Activated CD4-positive, alpha-beta T cell treated with anti-CD3 and anti-CD28 coated beads for 36 hours (primary cell): ENCODE measurements at regions not wholly inside any gene's neighbourhood (a gene's known extent, or its start where the extent isn't known, plus 50 kb on each side); places are given as distances from the start of the nearest gene placed in this dataset.
"Not testable (repeated sequence)": the region's sequence is repeated elsewhere in the genome, so short reads cannot be mapped to it uniquely, and the experiment has no call there.

ENCODE experiments used
- ATAC-seq: fragments of 200-7000 bp; cut with Tn5 transposase; one replicate; pipeline ENCODE4 v1.10.0; 2021; ENCODE audit warnings: mild to moderate bottlenecking, moderate library complexity
- CTCF ChIA-PET: fragments of 350-600 bp; sonication (Branson Sonifier 250); formaldehyde crosslinking; loops from one replicate; lab custom pipeline; 2021; ENCODE audit warnings: antibody characterized with exemption; lab: Charles Lee
- POLR2A ChIA-PET: fragments of 350-600 bp; sonication (Branson Sonifier 250); formaldehyde crosslinking; loops from one replicate; lab custom pipeline; 2021; ENCODE audit warnings: antibody characterized with exemption, inconsistent platforms; lab: Charles Lee
- DNase-seq: peaks from one replicate; pipeline ENCODE4 v3.0.0-alpha.2; 2020
- H3K27ac Mint-ChIP-seq: one replicate; pipeline ENCODE4 v1.8.0; 2021; ENCODE audit warnings: mixed read lengths
- H3K27me3 Mint-ChIP-seq: one replicate; pipeline ENCODE4 v1.8.0; 2021; ENCODE audit warnings: mixed read lengths
- H3K36me3 Mint-ChIP-seq: one replicate; pipeline ENCODE4 v1.8.0; 2021; ENCODE audit warnings: low read depth, mixed read lengths
- H3K4me1 Mint-ChIP-seq: one replicate; pipeline ENCODE4 v1.8.0; 2021; ENCODE audit warnings: mixed read lengths
- H3K4me3 Mint-ChIP-seq: one replicate; pipeline ENCODE4 v1.8.0; 2021; ENCODE audit warnings: mild to moderate bottlenecking, moderate library complexity, mixed read lengths
- H3K9me3 Mint-ChIP-seq: one replicate; pipeline ENCODE4 v1.8.0; 2021; ENCODE audit warnings: low read depth, mixed read lengths
- intact Hi-C, 2 experiments: fragments of 100-400 bp; cut with DNase I in 1 of 2; cut with micrococcal nuclease in 1 of 2; formaldehyde crosslinking; loops; one replicate each; pipeline versions ENCODE4 v1.14.2 to v1.15.1; 2022 to 2024; cut with DNase I, micrococcal nuclease

- ATAC-seq (no peak), DNase-seq (no peak)
- ChIA-PET CTCF (no interaction called here), POLR2A (no interaction called here)
- Mint-ChIP-seq H3K36me3 (no peaks in the 10 kb centered on the region), H3K4me3 (no peak overlapping the region), H3K4me1 (no peaks in the 10 kb centered on the region), H3K9me3 (no peaks in the 10 kb centered on the region), H3K27me3 (peaks cover 11% of the 10 kb centered on the region), H3K27ac (no peak overlapping the region)
- intact Hi-C loops: no loop called here
Observed at GRCh38 chr5:90284375-90284774, 125.2 kb downstream of the CETN3 start.

GRCh38 chr5:90279091-90279490 is 130.5 kb downstream of the CETN3 start:
- CTCF ChIA-PET: interaction anchor here (1.1 kb wide), 1 partner anchor 14 kb away, joined by 5 read pairs; no protein-coding TSS in a partner anchor
- Mint-ChIP-seq H3K27me3 (peaks cover 16% of the 10 kb centered on the region), H3K27ac (no peak overlapping the region), H3K4me1 (no peaks in the 10 kb centered on the region), H3K4me3 (no peak overlapping the region), H3K36me3 (no peaks in the 10 kb centered on the region), H3K9me3 (no peaks in the 10 kb centered on the region)
- ATAC-seq (no peak), DNase-seq (no peak)
- intact Hi-C loops: no loop called here
- POLR2A ChIA-PET: no interaction called here

- Mint-ChIP-seq H3K4me3 (no peak overlapping the region), H3K27ac (no peak overlapping the region), H3K9me3 (no peaks in the 10 kb centered on the region), H3K4me1 (no peaks in the 10 kb centered on the region), H3K27me3 (peaks cover 8% of the 10 kb centered on the region), H3K36me3 (no peaks in the 10 kb centered on the region)
- intact Hi-C loops: no loop called here
- ChIA-PET CTCF (no interaction called here), POLR2A (no interaction called here)
- DNase-seq (no peak), ATAC-seq (no peak)
Observed at GRCh38 chr5:90274216-90274615, 135.3 kb downstream of the CETN3 start.

- intact Hi-C loops: loop anchor here (5.0 to 10.0 kb wide), 2 partner anchors 120 to 517 kb away; no protein-coding TSS in a partner anchor
- no peak for ATAC-seq
- Mint-ChIP-seq H3K4me3 (no peak overlapping the region), H3K27me3 (peaks cover 8% of the 10 kb centered on the region), H3K9me3 (no peaks in the 10 kb centered on the region), H3K36me3 (no peaks in the 10 kb centered on the region), H3K4me1 (no peaks in the 10 kb centered on the region), H3K27ac (no peak overlapping the region)
- ChIA-PET POLR2A (no interaction called here), CTCF (interaction anchor here (0.6 to 3.1 kb wide), 2 partner anchors 522 to 1539 kb away, joined by 3 to 74 read pairs; no protein-coding TSS in a partner anchor)
- DNase-seq: no peak
Observed at GRCh38 chr5:90267646-90268045, 141.9 kb downstream of the CETN3 start.

- ChIA-PET CTCF (interaction anchor here (0.5 to 3.1 kb wide), 20 partner anchors 10 to 1536 kb away, joined by 3 to 74 read pairs (median 3); no protein-coding TSS in a partner anchor), POLR2A (no interaction called here)
- H3K9me3 Mint-ChIP-seq: no peaks in the 10 kb centered on the region
- H3K27me3 Mint-ChIP-seq: peaks cover 8% of the 10 kb centered on the region
- no peak overlapping the region for H3K27ac Mint-ChIP-seq
- ATAC-seq: no peak
- intact Hi-C loops: loop anchor here (1.0 to 10.0 kb wide), 3 partner anchors 122 to 1536 kb away; no protein-coding TSS in a partner anchor
- no peak for DNase-seq
- H3K4me1 Mint-ChIP-seq: no peaks in the 10 kb centered on the region
- H3K36me3 Mint-ChIP-seq: no peaks in the 10 kb centered on the region
- H3K4me3 Mint-ChIP-seq: no peak overlapping the region
Observed at GRCh38 chr5:90265545-90265857, 144.1 kb downstream of the CETN3 start.

- Mint-ChIP-seq H3K4me1 (no peaks in the 10 kb centered on the region), H3K9me3 (no peaks in the 10 kb centered on the region), H3K27me3 (peaks cover 8% of the 10 kb centered on the region), H3K27ac (no peak overlapping the region), H3K36me3 (no peaks in the 10 kb centered on the region), H3K4me3 (no peak overlapping the region)
- ATAC-seq (peak; percentile 53), DNase-seq (peak; percentile 72)
- ChIA-PET CTCF (interaction anchor here (0.5 to 3.1 kb wide), 19 partner anchors 11 to 1536 kb away, joined by 3 to 74 read pairs (median 4); no protein-coding TSS in a partner anchor), POLR2A (no interaction called here)
- intact Hi-C loops: loop anchor here (1.0 to 10.0 kb wide), 3 partner anchors 122 to 1536 kb away; no protein-coding TSS in a partner anchor
Observed at GRCh38 chr5:90264689-90265544, 144.6 kb downstream of the CETN3 start.

GRCh38 chr5:90263102-90263820 is 146.3 kb downstream of the CETN3 start:
- ATAC-seq (no peak), DNase-seq (no peak)
- peaks cover 3% of the 10 kb centered on the region for H3K27me3 Mint-ChIP-seq
- intact Hi-C loops: loop anchor here (10.0 kb wide), 1 partner anchor 522 kb away; no protein-coding TSS in a partner anchor
- no peaks in the 10 kb centered on the region for H3K36me3 Mint-ChIP-seq
- CTCF ChIA-PET: interaction anchor here (1.0 to 2.1 kb wide), 2 partner anchors 1533 to 1535 kb away, joined by 4 to 7 read pairs; no protein-coding TSS in a partner anchor
- H3K4me3 Mint-ChIP-seq: no peak overlapping the region
- POLR2A ChIA-PET: no interaction called here
- no peaks in the 10 kb centered on the region for H3K4me1 Mint-ChIP-seq
- no peak overlapping the region for H3K27ac Mint-ChIP-seq
- H3K9me3 Mint-ChIP-seq: no peaks in the 10 kb centered on the region

GRCh38 chr5:90251447-90251846 is 158.1 kb downstream of the CETN3 start:
- no peak for DNase-seq
- Mint-ChIP-seq H3K9me3 (no peaks in the 10 kb centered on the region), H3K4me1 (no peaks in the 10 kb centered on the region), H3K36me3 (no peaks in the 10 kb centered on the region), H3K4me3 (no peak overlapping the region), H3K27me3 (peaks cover 2% of the 10 kb centered on the region), H3K27ac (no peak overlapping the region)
- POLR2A ChIA-PET: no interaction called here
- CTCF ChIA-PET: no interaction called here
- intact Hi-C loops: no loop called here
- no peak for ATAC-seq

- ChIA-PET POLR2A (no interaction called here), CTCF (interaction anchor here (0.8 kb wide), 1 partner anchor 17 kb away, joined by 3 read pairs; no protein-coding TSS in a partner anchor)
- no peaks in the 10 kb centered on the region for H3K4me1 Mint-ChIP-seq
- intact Hi-C loops: no loop called here
- no peaks in the 10 kb centered on the region for H3K27me3 Mint-ChIP-seq
- no peaks in the 10 kb centered on the region for H3K9me3 Mint-ChIP-seq
- no peak overlapping the region for H3K27ac Mint-ChIP-seq
- H3K36me3 Mint-ChIP-seq: no peaks in the 10 kb centered on the region
- DNase-seq (no peak), ATAC-seq (no peak)
- H3K4me3 Mint-ChIP-seq: no peak overlapping the region
Observed at GRCh38 chr5:90248640-90249039, 160.9 kb downstream of the CETN3 start.

- H3K4me1 Mint-ChIP-seq, H3K4me3 Mint-ChIP-seq, H3K9me3 Mint-ChIP-seq, CTCF ChIA-PET, H3K27ac Mint-ChIP-seq, ATAC-seq, DNase-seq, intact Hi-C loops, H3K36me3 Mint-ChIP-seq, H3K27me3 Mint-ChIP-seq, POLR2A ChIA-PET: not testable (repeated sequence)
Observed at GRCh38 chr5:90243848-90244247, 165.7 kb downstream of the CETN3 start.

- Mint-ChIP-seq H3K4me3 (no peak overlapping the region), H3K4me1 (no peaks in the 10 kb centered on the region), H3K36me3 (no peaks in the 10 kb centered on the region), H3K27me3 (peaks cover 3% of the 10 kb centered on the region), H3K9me3 (no peaks in the 10 kb centered on the region), H3K27ac (no peak overlapping the region)
- POLR2A ChIA-PET: no interaction called here
- ATAC-seq: no peak
- intact Hi-C loops: no loop called here
- DNase-seq: no peak
- CTCF ChIA-PET: no interaction called here
Observed at GRCh38 chr5:90233476-90233875, 176.1 kb downstream of the CETN3 start.
